ENCODE measurements at regions not wholly inside any gene's neighbourhood (a gene's known extent, or its start where the extent isn't known, plus 50 kb on each side); places are given as distances from the start of the nearest gene placed in this dataset.

DNA sequence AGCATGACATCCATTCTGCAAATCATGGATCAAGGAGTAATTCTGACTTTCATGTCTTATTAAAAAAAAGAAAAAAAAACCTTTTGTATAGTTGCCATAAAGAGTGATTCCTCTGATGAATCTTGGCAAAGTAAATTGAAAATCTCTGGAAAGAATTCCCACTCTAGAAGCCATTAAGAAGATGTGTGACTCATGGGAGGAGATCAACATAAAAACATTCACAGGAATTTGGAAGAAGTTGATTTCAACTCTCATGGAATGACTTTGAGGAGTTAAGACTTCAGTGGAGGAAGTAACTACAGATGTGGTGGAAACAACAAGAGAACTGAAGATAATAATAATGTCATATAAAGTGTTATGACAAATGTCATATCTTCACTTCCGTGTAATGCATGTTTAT lies 204.2 kb downstream of the PABPC4L start:
- H2BK5ac ChIP-seq (ENCODE audit: low read depth, low read length, poor library complexity, severe bottlenecking): no peak overlapping the region
- no peak for ATAC-seq (ENCODE audit: low read depth)
- no peak overlapping the region for H3K4me3 ChIP-seq (ENCODE audit: insufficient read depth, low read depth, low read length)
- H3K9me3 ChIP-seq (ENCODE audit: control insufficient read depth, insufficient read depth, low read length): no peaks in the 10 kb centered on the region
- no peak for TF ChIP-seq MAFK (IDR thresholded peaks at IDR 0.05; ENCODE audit: low read depth, low read length)
- no peak for TF ChIP-seq CEBPB (IDR thresholded peaks at IDR 0.05; ENCODE audit: low read depth, low read length)
- no peak for TF ChIP-seq SMC3 (IDR thresholded peaks at IDR 0.05; ENCODE audit: low read depth, low read length)
- no peak for TF ChIP-seq MAZ (IDR thresholded peaks at IDR 0.05; ENCODE audit: borderline replicate concordance, low read depth, low read length)
- TF ChIP-seq POLR2A (IDR thresholded peaks at IDR 0.05; ENCODE audit: low read depth, low read length): no peak
- TF ChIP-seq CHD1 (IDR thresholded peaks at IDR 0.05; ENCODE audit: low read depth, low read length): no peak
- TF ChIP-seq RFX5 (IDR thresholded peaks at IDR 0.05; ENCODE audit: low read depth, low read length): no peak
- no peak for TF ChIP-seq RCOR1 (IDR thresholded peaks at IDR 0.05; ENCODE audit: insufficient replicate concordance, low read length)
- no peak for TF ChIP-seq BHLHE40 (IDR thresholded peaks at IDR 0.05; ENCODE audit: low read depth, low read length)
- TF ChIP-seq, protein P1, sequence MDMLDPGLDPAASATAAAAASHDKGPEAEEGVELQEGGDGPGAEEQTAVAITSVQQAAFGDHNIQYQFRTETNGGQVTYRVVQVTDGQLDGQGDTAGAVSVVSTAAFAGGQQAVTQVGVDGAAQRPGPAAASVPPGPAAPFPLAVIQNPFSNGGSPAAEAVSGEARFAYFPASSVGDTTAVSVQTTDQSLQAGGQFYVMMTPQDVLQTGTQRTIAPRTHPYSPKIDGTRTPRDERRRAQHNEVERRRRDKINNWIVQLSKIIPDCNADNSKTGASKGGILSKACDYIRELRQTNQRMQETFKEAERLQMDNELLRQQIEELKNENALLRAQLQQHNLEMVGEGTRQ (IDR thresholded peaks at IDR 0.05; ENCODE audit: low read depth, low read length): no peak
- TF ChIP-seq MXI1 (IDR thresholded peaks at IDR 0.05; ENCODE audit: borderline replicate concordance, low read depth, low read length): no peak
- TF ChIP-seq, protein P2, sequence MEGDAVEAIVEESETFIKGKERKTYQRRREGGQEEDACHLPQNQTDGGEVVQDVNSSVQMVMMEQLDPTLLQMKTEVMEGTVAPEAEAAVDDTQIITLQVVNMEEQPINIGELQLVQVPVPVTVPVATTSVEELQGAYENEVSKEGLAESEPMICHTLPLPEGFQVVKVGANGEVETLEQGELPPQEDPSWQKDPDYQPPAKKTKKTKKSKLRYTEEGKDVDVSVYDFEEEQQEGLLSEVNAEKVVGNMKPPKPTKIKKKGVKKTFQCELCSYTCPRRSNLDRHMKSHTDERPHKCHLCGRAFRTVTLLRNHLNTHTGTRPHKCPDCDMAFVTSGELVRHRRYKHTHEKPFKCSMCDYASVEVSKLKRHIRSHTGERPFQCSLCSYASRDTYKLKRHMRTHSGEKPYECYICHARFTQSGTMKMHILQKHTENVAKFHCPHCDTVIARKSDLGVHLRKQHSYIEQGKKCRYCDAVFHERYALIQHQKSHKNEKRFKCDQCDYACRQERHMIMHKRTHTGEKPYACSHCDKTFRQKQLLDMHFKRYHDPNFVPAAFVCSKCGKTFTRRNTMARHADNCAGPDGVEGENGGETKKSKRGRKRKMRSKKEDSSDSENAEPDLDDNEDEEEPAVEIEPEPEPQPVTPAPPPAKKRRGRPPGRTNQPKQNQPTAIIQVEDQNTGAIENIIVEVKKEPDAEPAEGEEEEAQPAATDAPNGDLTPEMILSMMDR (conservative IDR thresholded peaks at IDR 0.05; ENCODE audit: low read depth, low read length): no peak
- TF ChIP-seq, protein P3, sequence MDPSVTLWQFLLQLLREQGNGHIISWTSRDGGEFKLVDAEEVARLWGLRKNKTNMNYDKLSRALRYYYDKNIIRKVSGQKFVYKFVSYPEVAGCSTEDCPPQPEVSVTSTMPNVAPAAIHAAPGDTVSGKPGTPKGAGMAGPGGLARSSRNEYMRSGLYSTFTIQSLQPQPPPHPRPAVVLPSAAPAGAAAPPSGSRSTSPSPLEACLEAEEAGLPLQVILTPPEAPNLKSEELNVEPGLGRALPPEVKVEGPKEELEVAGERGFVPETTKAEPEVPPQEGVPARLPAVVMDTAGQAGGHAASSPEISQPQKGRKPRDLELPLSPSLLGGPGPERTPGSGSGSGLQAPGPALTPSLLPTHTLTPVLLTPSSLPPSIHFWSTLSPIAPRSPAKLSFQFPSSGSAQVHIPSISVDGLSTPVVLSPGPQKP (IDR thresholded peaks at IDR 0.05; ENCODE audit: borderline replicate concordance, low read depth, low read length): no peak
- POLR2A ChIA-PET (ENCODE audit: unreplicated experiment): no interaction called here
- H3K23ac ChIP-seq (ENCODE audit: low read depth, low read length): no peak overlapping the region
- intact Hi-C loops (cut with micrococcal nuclease) (no loop called here), in situ Hi-C loops (cut with MboI; ENCODE audit: low sequenced_read_pairs) (no loop called here), dilution Hi-C loops (cut with HindIII; ENCODE audit: low sequenced_read_pairs, unreplicated experiment) (no loop called here)
- H4K91ac ChIP-seq (ENCODE audit: insufficient read depth, low read depth, low read length): no peak overlapping the region
- H2BK20ac ChIP-seq (ENCODE audit: low read depth, low read length): no peak overlapping the region
- CTCF ChIA-PET: no interaction called here
- H4K20me1 ChIP-seq (ENCODE audit: insufficient read depth, low read length): no peaks in the 10 kb centered on the region
- no peaks in the 10 kb centered on the region for H3K36me3 ChIP-seq (ENCODE audit: control insufficient read depth, insufficient read depth, low read length)
- no peaks in the 10 kb centered on the region for H3K79me1 ChIP-seq (ENCODE audit: low read depth in 1 of 2, low read length in 2 of 2)
- no peak overlapping the region for H4K5ac ChIP-seq (ENCODE audit: low read depth, low read length)
- no peak overlapping the region for H2AFZ ChIP-seq (replicated peaks; ENCODE audit: low read length, poor library complexity)
- no peak overlapping the region for H3K4ac ChIP-seq (ENCODE audit: low read depth, low read length)
- peak; percentile 6 for DNase-seq
- no peaks in the 10 kb centered on the region for H3K27me3 ChIP-seq (ENCODE audit: control insufficient read depth, insufficient read depth, low read length)
- no peak overlapping the region for H3K9ac ChIP-seq (ENCODE audit: low read depth, low read length)
- no peak overlapping the region for H4K8ac ChIP-seq (ENCODE audit: low read depth in 2 of 2, low read length in 2 of 2)
- no CpG with 5 or more reads among the region's 1 CpG for WGBS, 2 experiments (ENCODE audit: extremely low coverage in 2 of 2, insufficient read length in 1 of 2)
- no peak overlapping the region for H3K4me2 ChIP-seq (ENCODE audit: low read depth, low read length)
- H2BK120ac ChIP-seq (ENCODE audit: low read depth, low read length): no peak overlapping the region
- no peak overlapping the region for H3K14ac ChIP-seq (replicated peaks; ENCODE audit: low read depth, low read length)
- H3K27ac ChIP-seq (ENCODE audit: insufficient read depth, low read length): no peak overlapping the region
- H3K4me1 ChIP-seq (ENCODE audit: control insufficient read depth, insufficient read depth, low read length): no peaks in the 10 kb centered on the region
- H3K18ac ChIP-seq (ENCODE audit: low read depth, low read length): no peak overlapping the region
- H2BK15ac ChIP-seq (ENCODE audit: low read depth, low read length): no peak overlapping the region
- no peak overlapping the region for H2AK9ac ChIP-seq (replicated peaks; ENCODE audit: low read depth, low read length, poor library complexity)
- BruUV-seq (replicated peaks): no TSS peak
- H3K9me1 ChIP-seq (ENCODE audit: insufficient read depth, low read length): no peaks in the 10 kb centered on the region
- H3K56ac ChIP-seq (ENCODE audit: extremely low read depth, insufficient read depth, low read length): no peak overlapping the region
- H2AK5ac ChIP-seq (ENCODE audit: low read depth, low read length): no peak overlapping the region

All from IMR-90 (cell line).